Nephron (organoid): ENCODE measurements at regions not wholly inside any gene's neighbourhood (a gene's known extent, or its start where the extent isn't known, plus 50 kb on each side); places are given as distances from the start of the nearest gene placed in this dataset.

Experiments
- H3K27ac Mint-ChIP-seq, 3 experiments: 2 replicates each; pipeline ENCODE4 v1.8.0; 2020; ENCODE audit warnings: mixed read lengths in 3 of 3, mild to moderate bottlenecking in 2 of 3, moderate library complexity in 1 of 3
- H3K27me3 Mint-ChIP-seq: 2 replicates; pipeline ENCODE4 v1.8.0; 2021; ENCODE audit warnings: low read depth, mild to moderate bottlenecking, moderate library complexity, mixed read lengths
- H3K36me3 Mint-ChIP-seq: 2 replicates; pipeline ENCODE4 v1.8.0; 2020; ENCODE audit warnings: low read depth, mixed read lengths
- H3K4me1 Mint-ChIP-seq: 2 replicates; pipeline ENCODE4 v1.8.0; 2020; ENCODE audit warnings: mixed read lengths
- H3K4me3 Mint-ChIP-seq, 3 experiments: 2 replicates each; pipeline ENCODE4 v1.8.0; 2020; ENCODE audit warnings: mild to moderate bottlenecking in 3 of 3, mixed read lengths in 3 of 3, moderate library complexity in 2 of 3
- H3K9me3 Mint-ChIP-seq: 2 replicates; pipeline ENCODE4 v1.8.0; 2020; ENCODE audit warnings: mixed read lengths
- TF ChIP-seq, protein P1 (sequence below), 3 experiments: fragments of 200-600 bp; sonication (generic); IDR thresholded peaks; one replicate each; pipeline ENCODE4 v1.5.0; 2021; ENCODE audit warnings: antibody characterized with exemption in 3 of 3; ENCODE audit not compliant: unreplicated experiment in 3 of 3

DNA sequence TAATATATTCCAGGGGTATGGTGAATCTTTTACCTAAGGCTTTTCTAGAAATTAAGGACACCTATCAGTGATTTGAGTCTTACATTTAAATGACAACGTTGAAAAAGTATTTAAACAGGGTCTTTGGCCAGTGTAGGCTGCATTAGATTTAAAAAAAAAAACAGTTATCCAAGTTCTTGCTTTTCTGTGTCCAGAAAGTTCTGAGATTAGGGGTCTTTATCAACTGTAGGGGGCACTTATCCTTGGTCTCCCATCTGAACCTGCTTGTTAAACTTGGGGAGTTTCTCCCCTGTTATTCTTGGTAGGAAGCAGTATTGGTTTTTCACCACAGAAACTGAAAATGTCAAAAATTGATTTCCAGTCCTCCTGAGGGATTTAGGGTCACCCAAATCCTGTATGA lies 155.9 kb upstream of the ZNF217 start:
- H3K27ac Mint-ChIP-seq = peak overlapping the region; percentile 41 to 59 (median 42)
- no peaks in the 10 kb centered on the region for H3K27me3 Mint-ChIP-seq
- H3K4me1 Mint-ChIP-seq = peaks cover 54% of the 10 kb centered on the region
- no peaks in the 10 kb centered on the region for H3K36me3 Mint-ChIP-seq
- no peak overlapping the region for H3K4me3 Mint-ChIP-seq
- no peaks in the 10 kb centered on the region for H3K9me3 Mint-ChIP-seq
- TF ChIP-seq, protein P1, sequence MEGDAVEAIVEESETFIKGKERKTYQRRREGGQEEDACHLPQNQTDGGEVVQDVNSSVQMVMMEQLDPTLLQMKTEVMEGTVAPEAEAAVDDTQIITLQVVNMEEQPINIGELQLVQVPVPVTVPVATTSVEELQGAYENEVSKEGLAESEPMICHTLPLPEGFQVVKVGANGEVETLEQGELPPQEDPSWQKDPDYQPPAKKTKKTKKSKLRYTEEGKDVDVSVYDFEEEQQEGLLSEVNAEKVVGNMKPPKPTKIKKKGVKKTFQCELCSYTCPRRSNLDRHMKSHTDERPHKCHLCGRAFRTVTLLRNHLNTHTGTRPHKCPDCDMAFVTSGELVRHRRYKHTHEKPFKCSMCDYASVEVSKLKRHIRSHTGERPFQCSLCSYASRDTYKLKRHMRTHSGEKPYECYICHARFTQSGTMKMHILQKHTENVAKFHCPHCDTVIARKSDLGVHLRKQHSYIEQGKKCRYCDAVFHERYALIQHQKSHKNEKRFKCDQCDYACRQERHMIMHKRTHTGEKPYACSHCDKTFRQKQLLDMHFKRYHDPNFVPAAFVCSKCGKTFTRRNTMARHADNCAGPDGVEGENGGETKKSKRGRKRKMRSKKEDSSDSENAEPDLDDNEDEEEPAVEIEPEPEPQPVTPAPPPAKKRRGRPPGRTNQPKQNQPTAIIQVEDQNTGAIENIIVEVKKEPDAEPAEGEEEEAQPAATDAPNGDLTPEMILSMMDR (IDR thresholded peaks at IDR 0.05; ENCODE audit: unreplicated experiment in 3 of 3) = no peak

DNA sequence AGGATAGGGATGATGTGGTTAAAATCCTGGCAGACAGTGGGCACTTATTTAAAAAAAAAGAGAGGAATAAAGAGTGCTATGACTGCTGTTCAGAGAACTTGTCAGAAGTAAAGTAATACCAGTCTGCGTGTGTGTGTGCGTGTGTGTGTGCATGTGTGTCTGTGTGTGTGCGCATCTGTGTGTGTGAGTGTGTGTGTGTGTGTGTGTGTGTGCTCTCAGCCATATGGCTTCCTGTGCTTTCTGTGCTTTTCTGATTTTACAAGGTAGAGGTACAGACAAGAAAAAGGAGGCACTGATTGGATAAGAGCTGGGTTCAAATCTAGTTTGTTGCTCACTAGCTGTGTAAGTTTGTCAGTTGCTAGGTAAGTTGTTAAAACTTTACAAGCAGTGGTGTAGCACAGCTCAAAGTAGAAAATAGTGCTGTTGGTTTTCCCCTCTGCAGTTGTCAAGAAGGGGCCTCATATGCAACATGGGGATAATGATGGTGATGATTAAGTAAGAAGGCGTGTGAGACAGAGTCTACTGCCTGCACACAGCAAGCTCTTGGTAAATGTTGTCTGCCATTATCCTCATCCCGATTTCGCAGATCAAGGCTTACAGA lies 155.3 kb upstream of the ZNF217 start:
- H3K9me3 Mint-ChIP-seq = no peaks in the 10 kb centered on the region
- H3K4me3 Mint-ChIP-seq = no peak overlapping the region
- H3K27me3 Mint-ChIP-seq = no peaks in the 10 kb centered on the region
- peak overlapping the region; percentile 41 to 66 (median 42) for H3K27ac Mint-ChIP-seq
- TF ChIP-seq, protein P1 (IDR thresholded peaks at IDR 0.05; ENCODE audit: unreplicated experiment in 3 of 3) = no peak
- no peaks in the 10 kb centered on the region for H3K36me3 Mint-ChIP-seq
- H3K4me1 Mint-ChIP-seq = peaks cover 49% of the 10 kb centered on the region

DNA sequence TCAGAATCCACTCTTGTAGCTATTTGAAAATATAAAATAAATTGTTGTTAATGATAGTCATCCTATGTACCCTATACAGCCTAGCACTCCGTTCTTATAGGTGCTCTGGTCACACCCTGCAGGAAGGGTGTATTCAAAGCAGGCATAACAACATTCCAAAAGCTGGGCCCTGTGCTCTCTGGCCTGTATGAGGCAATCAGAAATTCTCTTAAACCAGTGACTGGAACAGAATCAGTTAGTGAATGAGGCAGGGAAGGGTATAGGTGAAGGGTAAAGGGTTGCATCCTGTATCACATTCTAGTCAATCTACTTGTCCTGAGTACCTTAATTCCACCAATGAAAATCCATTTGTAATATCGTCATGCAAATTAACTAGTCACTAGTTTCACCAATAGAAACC lies 154.5 kb upstream of the ZNF217 start:
- H3K27ac Mint-ChIP-seq = peak overlapping the region; percentile 41 to 66 (median 42)
- no peak overlapping the region for H3K4me3 Mint-ChIP-seq
- peaks cover 42% of the 10 kb centered on the region for H3K4me1 Mint-ChIP-seq
- no peaks in the 10 kb centered on the region for H3K27me3 Mint-ChIP-seq
- H3K9me3 Mint-ChIP-seq = no peaks in the 10 kb centered on the region
- TF ChIP-seq, protein P1 (IDR thresholded peaks at IDR 0.05; ENCODE audit: unreplicated experiment in 3 of 3) = no peak
- no peaks in the 10 kb centered on the region for H3K36me3 Mint-ChIP-seq

DNA sequence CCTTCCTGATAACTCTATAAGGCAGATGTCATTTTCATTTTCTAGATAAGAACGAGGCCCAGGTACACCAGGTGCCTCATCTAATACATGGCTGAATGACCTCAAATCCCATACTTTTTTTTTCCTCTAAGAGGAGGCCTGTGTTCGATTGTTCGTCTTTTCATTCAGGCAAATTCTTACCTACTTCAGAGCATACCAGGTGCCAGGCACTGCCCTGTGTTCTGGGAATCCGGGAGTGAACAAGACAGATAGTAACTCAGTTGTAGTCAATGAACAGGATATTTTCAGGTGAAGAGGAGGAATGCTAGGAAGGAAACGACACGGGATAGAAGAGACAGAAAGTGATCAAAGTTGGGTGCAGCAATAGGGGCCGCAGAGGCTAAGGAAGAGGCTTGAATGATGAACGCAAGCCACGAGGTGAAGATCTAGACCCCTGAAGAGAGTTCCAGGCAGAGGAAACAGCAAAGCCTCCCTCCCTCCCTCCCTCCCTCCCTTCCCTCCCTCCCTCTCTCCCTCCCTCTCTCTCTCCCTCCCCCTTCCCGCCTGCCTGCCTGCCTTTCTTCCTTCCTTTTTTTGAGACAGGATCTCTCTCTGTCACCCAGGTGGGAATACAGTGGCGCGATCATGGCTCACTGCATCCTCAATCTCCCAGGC lies 150.1 kb upstream of the ZNF217 start:
- H3K4me1 Mint-ChIP-seq = peaks cover 32% of the 10 kb centered on the region
- H3K27me3 Mint-ChIP-seq = no peaks in the 10 kb centered on the region
- H3K36me3 Mint-ChIP-seq = no peaks in the 10 kb centered on the region
- H3K27ac Mint-ChIP-seq = peak overlapping the region; percentile 20 to 49 (median 24)
- no peaks in the 10 kb centered on the region for H3K9me3 Mint-ChIP-seq
- TF ChIP-seq, protein P1 (IDR thresholded peaks at IDR 0.05; ENCODE audit: unreplicated experiment in 3 of 3) = no peak
- no peak overlapping the region for H3K4me3 Mint-ChIP-seq

DNA sequence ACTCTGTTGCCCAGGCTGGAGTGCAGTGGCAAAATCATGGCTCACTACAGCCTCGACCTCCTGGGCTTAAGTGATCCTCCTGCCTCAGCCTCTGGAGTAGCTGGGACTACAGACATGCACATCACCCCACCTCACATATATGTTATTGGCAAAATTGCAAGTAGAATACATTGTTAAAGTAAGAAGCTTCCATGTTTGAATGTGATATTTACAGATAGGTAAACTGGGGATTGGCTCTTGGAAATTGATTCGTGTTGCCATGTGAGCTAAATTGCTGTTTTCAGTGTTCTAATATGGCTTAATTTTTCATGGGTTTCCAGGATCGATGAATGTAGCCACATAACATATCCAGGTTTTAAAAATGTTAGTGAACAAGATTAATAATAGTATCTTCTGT lies 149.0 kb upstream of the ZNF217 start:
- no peaks in the 10 kb centered on the region for H3K9me3 Mint-ChIP-seq
- TF ChIP-seq, protein P1 (IDR thresholded peaks at IDR 0.05; ENCODE audit: unreplicated experiment in 3 of 3) = no peak

DNA sequence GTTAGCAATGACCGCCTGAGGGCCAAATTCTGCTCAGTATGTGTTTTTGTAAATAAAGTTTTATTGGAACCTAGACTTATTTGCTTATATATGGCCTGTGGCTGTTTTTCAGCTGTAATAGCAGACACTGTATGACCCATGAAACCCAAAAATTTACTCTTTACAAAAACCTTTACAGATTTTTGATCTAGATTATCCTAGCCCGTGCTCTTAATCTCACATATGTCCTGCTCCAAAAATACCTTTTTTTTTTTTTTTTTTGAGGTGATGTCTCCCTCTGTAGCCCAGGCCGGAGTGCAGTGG lies 148.0 kb upstream of the ZNF217 start:
- Mint-ChIP-seq H3K27me3 (no peaks in the 10 kb centered on the region), H3K36me3 (no peaks in the 10 kb centered on the region), H3K4me1 (peaks cover 48% of the 10 kb centered on the region), H3K4me3 (no peak overlapping the region), H3K27ac (no peak overlapping the region), H3K9me3 (no peaks in the 10 kb centered on the region)
- TF ChIP-seq, protein P1 (IDR thresholded peaks at IDR 0.05; ENCODE audit: unreplicated experiment in 3 of 3) = no peak

More for the DNA sequence above, 149.0 kb upstream of the ZNF217 start:
- Mint-ChIP-seq H3K36me3 (no peaks in the 10 kb centered on the region), H3K4me3 (no peak overlapping the region), H3K4me1 (peaks cover 38% of the 10 kb centered on the region), H3K27me3 (no peaks in the 10 kb centered on the region), H3K27ac (no peak overlapping the region)
